H1 (cell line): ENCODE measurements at regions not wholly inside any gene's neighbourhood (a gene's known extent, or its start where the extent isn't known, plus 50 kb on each side); places are given as distances from the start of the nearest gene placed in this dataset.

Source experiments
- CTCF ChIA-PET: fragments of 300-600 bp; sonication (Branson Sonifier 250); formaldehyde crosslinking; loops from one replicate; lab custom pipeline; 2021; ENCODE audit not compliant: partially characterized antibody; lab: Charles Lee
- POLR2A ChIA-PET: fragments of 300-600 bp; sonication (Branson Sonifier 250); formaldehyde crosslinking; loops from one replicate; lab custom pipeline; 2021; ENCODE audit warnings: inconsistent platforms; ENCODE audit not compliant: partially characterized antibody; lab: Charles Lee
- DNase-seq, 2 experiments: peaks; one replicate each; pipeline versions ENCODE4 v3.0.0 to v3.0.0-alpha.2; 2010 to 2022; ENCODE audit warnings: low spot score in 2 of 2, low read depth in 1 of 2, mixed read lengths in 1 of 2
- FAIRE-seq: peaks from 2 replicates; lab custom pipeline; 2011; peaks lifted over from hg19 to GRCh38; lab: Jason Lieb, UNC
- H2AFZ ChIP-seq: 2 replicates; pipeline ENCODE4 v1.8.1; 2012; ENCODE audit warnings: low read length, inconsistent platforms
- H2AK5ac ChIP-seq: 2 replicates; pipeline ENCODE4 v1.6.1; 2013; ENCODE audit warnings: low read depth, low read length
- H2BK120ac ChIP-seq: replicated peaks from 2 replicates; pipeline ENCODE3; 2013; ENCODE audit warnings: low read depth, low read length, inconsistent platforms
- H2BK12ac ChIP-seq: 2 replicates; pipeline ENCODE4 v1.6.1; 2013; ENCODE audit warnings: low read depth, low read length
- H2BK15ac ChIP-seq: 2 replicates; pipeline ENCODE4 v1.6.1; 2013; ENCODE audit warnings: low read length
- H2BK20ac ChIP-seq: 2 replicates; pipeline ENCODE4 v1.6.1; 2013; ENCODE audit warnings: low read length
- H2BK5ac ChIP-seq: 2 replicates; pipeline ENCODE4 v1.6.1; 2013; ENCODE audit warnings: low read depth, low read length
- H3K14ac ChIP-seq: 2 replicates; pipeline ENCODE4 v1.6.1; 2013; ENCODE audit warnings: inconsistent platforms; ENCODE audit not compliant: insufficient read length
- H3K18ac ChIP-seq: 2 replicates; pipeline ENCODE4 v1.6.1; 2013; ENCODE audit warnings: low read length; ENCODE audit errors: extremely low read depth
- H3K23ac ChIP-seq: 2 replicates; pipeline ENCODE4 v1.6.1; 2013; ENCODE audit warnings: inconsistent platforms; ENCODE audit not compliant: insufficient read length
- H3K23me2 ChIP-seq: 2 replicates; pipeline ENCODE4 v1.6.1; 2013; ENCODE audit warnings: low read depth, low read length
- H3K27ac ChIP-seq: 2 replicates; pipeline ENCODE4 v1.6.1; 2011; ENCODE audit warnings: low read depth, low read length, inconsistent platforms
- H3K27me3 ChIP-seq, 4 experiments: replicated peaks in 1 of 4; 1 replicate in 1 of 4; 2 replicates in 3 of 4; pipeline versions ENCODE4 v1.6.1 to v1.8.1; 2011 to 2013; ENCODE audit warnings: low read length in 3 of 4, mild to moderate bottlenecking in 3 of 4, inconsistent platforms in 2 of 4, mixed read lengths in 2 of 4, moderate library complexity in 1 of 4; ENCODE audit not compliant: control insufficient read depth in 3 of 4, insufficient read depth in 3 of 4; ENCODE audit errors: extremely low read depth in 1 of 4
- H3K36me3 ChIP-seq, 4 experiments: 2 replicates each; pipeline versions ENCODE4 v1.6.1 to v1.8.1; 2011 to 2013; ENCODE audit warnings: mild to moderate bottlenecking in 4 of 4, low read length in 3 of 4, moderate library complexity in 2 of 4, control low read depth in 1 of 4, inconsistent platforms in 1 of 4; ENCODE audit not compliant: insufficient read depth in 4 of 4, control insufficient read depth in 2 of 4
- H3K4ac ChIP-seq: replicated peaks from 2 replicates; pipeline ENCODE3; 2013; ENCODE audit warnings: low read length, low read depth, mixed read lengths, inconsistent platforms; ENCODE audit not compliant: insufficient read length
- H3K4me1 ChIP-seq, 4 experiments: replicated peaks in 1 of 4; 1 replicate in 1 of 4; 2 replicates in 3 of 4; pipeline versions ENCODE4 v1.6.1 to v1.8.1; 2011 to 2013; ENCODE audit warnings: low read length in 3 of 4, inconsistent platforms in 2 of 4, mixed read lengths in 1 of 4; ENCODE audit not compliant: insufficient read depth in 4 of 4, control insufficient read depth in 3 of 4
- H3K4me2 ChIP-seq, 2 experiments: 2 replicates each; pipeline versions ENCODE4 v1.6.1 to v1.8.1; 2011 to 2013; ENCODE audit warnings: low read depth in 2 of 2, low read length in 2 of 2, control low read depth in 1 of 2, inconsistent platforms in 1 of 2, mild to moderate bottlenecking in 1 of 2; ENCODE audit not compliant: insufficient read depth in 1 of 2
- H3K4me3 ChIP-seq, 4 experiments: fragments of 200-600, 300-600 bp in 1 of 4; sonication (generic), shearing (Covaris generic), sonication (Bioruptor Twin) in 1 of 4; 2 replicates each; pipeline versions ENCODE4 v1.5.1 to v1.8.1; 2011 to 2016; ENCODE audit warnings: low read length in 4 of 4, low read depth in 3 of 4, control low read depth in 2 of 4, inconsistent platforms in 2 of 4, mild to moderate bottlenecking in 2 of 4, mixed read lengths in 1 of 4, moderate library complexity in 1 of 4; ENCODE audit not compliant: insufficient read depth in 2 of 4; ENCODE audit errors: extremely low read depth in 1 of 4
- H3K56ac ChIP-seq: replicated peaks from 2 replicates; pipeline ENCODE3; 2013; ENCODE audit warnings: low read depth, mild to moderate bottlenecking, mixed read lengths, low read length, inconsistent platforms; ENCODE audit not compliant: insufficient read length
- H3K79me1 ChIP-seq: 2 replicates; pipeline ENCODE4 v1.6.1; 2013; ENCODE audit warnings: low read depth, low read length, control low read depth
- H3K79me2 ChIP-seq, 2 experiments: 2 replicates each; pipeline versions ENCODE4 v1.6.1 to v1.8.1; 2012 to 2013; ENCODE audit warnings: low read length in 2 of 2, mild to moderate bottlenecking in 2 of 2, inconsistent platforms in 1 of 2; ENCODE audit not compliant: insufficient read depth in 2 of 2, control insufficient read depth in 1 of 2
- H3K9ac ChIP-seq, 4 experiments: replicated peaks in 1 of 4; 1 replicate in 1 of 4; 2 replicates in 3 of 4; pipeline versions ENCODE4 v1.6.1 to v1.8.1; 2011 to 2013; ENCODE audit warnings: low read depth in 3 of 4, low read length in 3 of 4, control low read depth in 2 of 4, mild to moderate bottlenecking in 2 of 4, moderate library complexity in 2 of 4, inconsistent platforms in 1 of 4; ENCODE audit errors: extremely low read depth in 1 of 4
- H3K9me3 ChIP-seq, 2 experiments: 2 replicates each; pipeline versions ENCODE4 v1.6.1 to v1.8.1; 2012 to 2013; ENCODE audit warnings: mild to moderate bottlenecking in 2 of 2, moderate library complexity in 2 of 2, control low read depth in 1 of 2, inconsistent platforms in 1 of 2, low read depth in 1 of 2, low read length in 1 of 2, mixed read lengths in 1 of 2; ENCODE audit not compliant: insufficient read depth in 2 of 2
- H4K20me1 ChIP-seq, 2 experiments: replicated peaks in 1 of 2; 2 replicates each; pipeline versions ENCODE3 to v1.8.1; 2011 to 2013; ENCODE audit warnings: inconsistent platforms in 2 of 2, low read length in 2 of 2, mild to moderate bottlenecking in 1 of 2; ENCODE audit not compliant: insufficient read depth in 2 of 2, control insufficient read depth in 1 of 2
- H4K5ac ChIP-seq: 2 replicates; pipeline ENCODE4 v1.6.1; 2013; ENCODE audit warnings: low read length, low read depth, mixed read lengths, inconsistent platforms; ENCODE audit not compliant: insufficient read length
- H4K8ac ChIP-seq: 2 replicates; pipeline ENCODE4 v1.8.0; 2013; ENCODE audit warnings: mild to moderate bottlenecking, moderate library complexity, low read length, inconsistent platforms; ENCODE audit not compliant: insufficient read depth; ENCODE audit errors: extremely low read depth
- H4K91ac ChIP-seq: replicated peaks from 2 replicates; pipeline ENCODE3; 2013; ENCODE audit warnings: low read length, mixed read lengths, inconsistent platforms; ENCODE audit not compliant: insufficient read length
- ASH2L ChIP-seq: fragments of 200-600, 300-600 bp; sonication (generic); IDR thresholded peaks from one replicate; pipeline ENCODE4 v1.7.1; 2017; ENCODE audit warnings: low read length
- BRCA1 ChIP-seq: IDR thresholded peaks from 2 replicates; pipeline ENCODE4 v1.6.1; 2012; ENCODE audit warnings: low read depth, low read length, improper control_type of control experiment
- EP300 ChIP-seq, 2 experiments: IDR thresholded peaks; 1 replicate in 1 of 2; 2 replicates in 1 of 2; pipeline ENCODE4 v1.6.1; 2011 to 2012; ENCODE audit warnings: low read depth in 2 of 2, low read length in 2 of 2, mild to moderate bottlenecking in 2 of 2, borderline replicate concordance in 1 of 2, inconsistent platforms in 1 of 2, moderate library complexity in 1 of 2
- EZH2 ChIP-seq: fragments of 200-600 bp; sonication (generic); IDR thresholded peaks from 2 replicates; pipeline ENCODE4 v1.7.1; 2012; ENCODE audit warnings: low read depth, mild to moderate bottlenecking, moderate library complexity, low read length, inconsistent platforms; ENCODE audit not compliant: severe bottlenecking
- KDM1A ChIP-seq: fragments of 200-600, 300-600 bp; sonication (generic); IDR thresholded peaks from 2 replicates; pipeline ENCODE4 v1.7.1; 2016; ENCODE audit warnings: mild to moderate bottlenecking, low read length, borderline replicate concordance
- KDM4A ChIP-seq: IDR thresholded peaks from one replicate; pipeline ENCODE4 v1.7.1; 2012; ENCODE audit warnings: low read depth, mild to moderate bottlenecking, moderate library complexity, low read length, inconsistent platforms; ENCODE audit not compliant: severe bottlenecking
- NANOG ChIP-seq: IDR thresholded peaks from 2 replicates; pipeline ENCODE4 v1.6.1; 2011; ENCODE audit warnings: low read length, low read depth, mild to moderate bottlenecking, inconsistent platforms; ENCODE audit not compliant: insufficient read depth, poor library complexity, severe bottlenecking
- POU5F1 ChIP-seq: IDR thresholded peaks from 2 replicates; pipeline ENCODE4 v1.6.1; 2011; ENCODE audit warnings: low read depth, mild to moderate bottlenecking, low read length, moderate library complexity
- RAD21 ChIP-seq, 2 experiments: IDR thresholded peaks in 1 of 2; conservative IDR thresholded peaks in 1 of 2; 2 replicates each; pipeline ENCODE4 v1.6.1; 2011; ENCODE audit warnings: low read depth in 2 of 2, low read length in 2 of 2, improper control_type of control experiment in 1 of 2, inconsistent platforms in 1 of 2, mild to moderate bottlenecking in 1 of 2, moderate library complexity in 1 of 2
- SIRT6 ChIP-seq: IDR thresholded peaks from one replicate; pipeline ENCODE4 v1.7.1; 2012; ENCODE audit warnings: low read length, inconsistent platforms
- SP1 ChIP-seq: IDR thresholded peaks from 2 replicates; pipeline ENCODE4 v1.6.1; 2011; ENCODE audit warnings: low read depth, low read length
- SUZ12 ChIP-seq: fragments of 200-600 bp; sonication (generic); IDR thresholded peaks from 2 replicates; pipeline ENCODE4 v1.6.1; 2012; ENCODE audit warnings: mild to moderate bottlenecking, inconsistent platforms, low read length, moderate library complexity, mixed read lengths
- WGBS, 2 experiments: shearing (Covaris generic) in 1 of 2; methylation state at CpG; one replicate each; pipeline versions ENCODE4 v1.1.6 to v1.1.7; 2013 to 2015; ENCODE audit warnings: low lambda C conversion rate in 2 of 2, mixed read lengths in 2 of 2, inconsistent platforms in 1 of 2, low coverage in 1 of 2, missing lambda C conversion rate in 1 of 2; ENCODE audit not compliant: insufficient replicate concordance in 2 of 2, insufficient coverage in 1 of 2, insufficient read length in 1 of 2; ENCODE audit errors: extremely low coverage in 1 of 2, missing lambda C conversion rate in 1 of 2; 5-methylcytosine and 5-hydroxymethylcytosine counted together
- TF ChIP-seq, protein P1 (sequence below): IDR thresholded peaks from 2 replicates; pipeline ENCODE4 v1.6.1; 2012; ENCODE audit warnings: inconsistent platforms

DNA sequence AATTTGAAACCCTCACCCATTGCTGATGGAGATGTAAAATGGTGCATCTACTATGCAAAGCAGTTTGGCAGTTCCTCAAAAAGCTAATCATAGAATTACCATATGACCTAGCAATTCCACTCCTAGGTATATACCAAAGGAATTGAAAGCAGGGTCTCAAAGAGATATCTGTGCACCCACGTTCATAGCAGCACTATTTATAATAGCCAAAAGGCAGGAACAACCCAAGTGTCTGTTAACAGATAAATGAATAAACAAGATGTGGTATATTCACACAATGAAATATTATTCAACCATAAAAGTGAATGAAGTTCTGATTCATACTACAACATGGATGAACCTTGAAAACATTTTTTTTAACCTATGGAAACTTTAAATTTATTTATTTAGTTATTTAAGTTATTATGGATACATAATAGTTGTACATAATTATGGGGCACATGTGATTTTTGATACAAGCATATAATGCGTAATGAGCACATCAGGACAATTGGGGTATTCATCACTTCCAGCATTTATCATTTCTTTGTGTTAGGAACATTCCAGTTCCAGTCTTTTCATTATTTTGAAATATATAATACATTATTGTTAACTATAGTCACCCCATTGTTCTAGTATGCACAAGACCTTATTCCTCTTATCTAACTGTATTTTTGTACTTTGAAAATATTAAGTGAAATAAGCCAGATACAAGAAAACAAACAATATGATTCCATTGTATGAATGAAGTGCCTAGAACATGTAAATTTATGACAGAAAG is 205.6 kb upstream of the CNKSR2 start:
- Histone ChIP-seq H4K5ac (no peak overlapping the region), H2BK120ac (no peak overlapping the region), H4K91ac (no peak overlapping the region), H3K4me2 (no peak overlapping the region), H3K18ac (no peak overlapping the region), H3K27me3 (no peaks in the 10 kb centered on the region), H3K27ac (no peak overlapping the region), H3K23ac (no peak overlapping the region), H3K4ac (no peak overlapping the region), H3K9me3 (no peaks in the 10 kb centered on the region), H2BK15ac (no peak overlapping the region), H2AFZ (no peak overlapping the region), H3K14ac (no peak overlapping the region), H3K56ac (no peak overlapping the region), H3K79me2 (no peaks in the 10 kb centered on the region), H3K4me3 (no peak overlapping the region), H3K9ac (no peak overlapping the region), H2BK20ac (no peak overlapping the region), H2AK5ac (no peak overlapping the region), H3K4me1 (no peaks in the 10 kb centered on the region), H3K23me2 (no peaks in the 10 kb centered on the region), H3K36me3 (no peaks in the 10 kb centered on the region), H3K79me1 (no peaks in the 10 kb centered on the region), H4K20me1 (no peaks in the 10 kb centered on the region), H4K8ac (no peak overlapping the region), H2BK5ac (no peak overlapping the region), H2BK12ac (no peak overlapping the region)
- FAIRE-seq, result no peak
- WGBS, 2 experiments, result 96% methylated on average over 2 of the region's 2 CpGs; no CpG with 5 or more reads in 1 of the 2 experiments
- CTCF ChIA-PET, result no interaction called here
- no peak for DNase-seq
- POLR2A ChIA-PET, result no interaction called here
- TF ChIP-seq EZH2, result no peak
- TF ChIP-seq BRCA1, result no peak
- TF ChIP-seq RAD21 (IDR thresholded peaks at IDR 0.05 in 1 of 2, conservative IDR thresholded peaks at IDR 0.05 in 1 of 2; ENCODE audit: low read depth in 2 of 2, low read length in 2 of 2), result no peak
- no peak for TF ChIP-seq POU5F1
- no peak for TF ChIP-seq EP300 (IDR thresholded peaks at IDR 0.05; ENCODE audit: borderline replicate concordance in 1 of 2, low read depth in 2 of 2, low read length in 2 of 2)
- TF ChIP-seq SP1, result no peak
- TF ChIP-seq, protein P1, sequence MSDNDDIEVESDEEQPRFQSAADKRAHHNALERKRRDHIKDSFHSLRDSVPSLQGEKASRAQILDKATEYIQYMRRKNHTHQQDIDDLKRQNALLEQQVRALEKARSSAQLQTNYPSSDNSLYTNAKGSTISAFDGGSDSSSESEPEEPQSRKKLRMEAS, result no peak
- TF ChIP-seq KDM4A, result no peak
- no peak for TF ChIP-seq NANOG
- TF ChIP-seq SIRT6, result no peak
- TF ChIP-seq SUZ12, result no peak
- TF ChIP-seq KDM1A, result no peak
- TF ChIP-seq ASH2L, result no peak
